Common myeloid progenitor, CD34-positive (primary cell): ENCODE measurements at regions not wholly inside any gene's neighbourhood (a gene's known extent, or its start where the extent isn't known, plus 50 kb on each side); places are given as distances from the start of the nearest gene placed in this dataset.
"Not testable (repeated sequence)": the region's sequence is repeated elsewhere in the genome, so short reads cannot be mapped to it uniquely, and the experiment has no call there.

ENCODE experiments used
- CTCF ChIA-PET: fragments of 350-600 bp; sonication (Branson Sonifier 250); formaldehyde crosslinking; loops from one replicate; lab custom pipeline; 2021; ENCODE audit warnings: antibody characterized with exemption; lab: Charles Lee
- POLR2A ChIA-PET: fragments of 350-600 bp; sonication (Branson Sonifier 250); formaldehyde crosslinking; loops from one replicate; lab custom pipeline; 2021; ENCODE audit warnings: antibody characterized with exemption; lab: Charles Lee
- DNase-seq, 3 donors: peaks; one replicate each; pipeline versions ENCODE4 v3.0.0 to v3.0.0-alpha.2; 2013
- H3K27ac ChIP-seq, 2 experiments: 1 replicate in 1 of 2; 2 replicates in 1 of 2; pipeline ENCODE4 v1.7.0; 2013; ENCODE audit warnings: inconsistent platforms in 2 of 2, low read length in 2 of 2, mild to moderate bottlenecking in 2 of 2, low read depth in 1 of 2, moderate library complexity in 1 of 2; ENCODE audit not compliant: severe bottlenecking in 2 of 2, insufficient read depth in 1 of 2, poor library complexity in 1 of 2
- H3K27me3 ChIP-seq, 5 experiments: replicated peaks in 2 of 5; 1 replicate in 3 of 5; 2 replicates in 2 of 5; pipeline versions ENCODE4 v1.6.1 to v1.7.0; 2013; ENCODE audit warnings: low read length in 4 of 5, mild to moderate bottlenecking in 2 of 5, moderate library complexity in 2 of 5, inconsistent platforms in 1 of 5; ENCODE audit not compliant: insufficient read depth in 5 of 5, control insufficient read depth in 4 of 5
- H3K36me3 ChIP-seq, 4 experiments: 1 replicate in 2 of 4; 2 replicates in 2 of 4; pipeline versions ENCODE4 v1.6.1 to v1.7.0; 2013; ENCODE audit warnings: low read length in 3 of 4, control low read depth in 1 of 4, mild to moderate bottlenecking in 1 of 4; ENCODE audit not compliant: control insufficient read depth in 4 of 4, insufficient read depth in 4 of 4
- H3K4me1 ChIP-seq, 4 experiments: 1 replicate in 3 of 4; 2 replicates in 1 of 4; pipeline versions ENCODE4 v1.6.1 to v1.7.1; 2013; ENCODE audit warnings: low read length in 3 of 4, mild to moderate bottlenecking in 3 of 4, control low read depth in 1 of 4, inconsistent platforms in 1 of 4, moderate library complexity in 1 of 4; ENCODE audit not compliant: control insufficient read depth in 4 of 4, insufficient read depth in 4 of 4; ENCODE audit errors: control extremely low read depth in 1 of 4
- H3K4me3 ChIP-seq, 7 experiments: 1 replicate in 4 of 7; 2 replicates in 3 of 7; pipeline versions ENCODE4 v1.5.1 to v1.7.0; 2013; ENCODE audit warnings: mild to moderate bottlenecking in 7 of 7, low read length in 6 of 7, moderate library complexity in 6 of 7, inconsistent platforms in 2 of 7, low read depth in 2 of 7, control low read depth in 1 of 7; ENCODE audit not compliant: insufficient read depth in 4 of 7, control insufficient read depth in 1 of 7; ENCODE audit errors: extremely low read depth in 1 of 7
- H3K9me3 ChIP-seq, 5 experiments: 1 replicate in 4 of 5; 2 replicates in 1 of 5; pipeline versions ENCODE4 v1.6.1 to v1.7.1; 2013; ENCODE audit warnings: low read length in 4 of 5, mild to moderate bottlenecking in 2 of 5, inconsistent platforms in 1 of 5, low read depth in 1 of 5, moderate library complexity in 1 of 5; ENCODE audit not compliant: control insufficient read depth in 4 of 5, insufficient read depth in 2 of 5; ENCODE audit errors: control extremely low read depth in 1 of 5
- whole genome bisulfite sequencing: methylation state at CpG from one replicate; pipeline ENCODE4 v1.1.5; 2013; ENCODE audit not compliant: insufficient coverage; 5-methylcytosine and 5-hydroxymethylcytosine counted together

GRCh38 chrX:76774912-76775311 is 347.4 kb downstream of the MAGEE1 start:
- H3K27ac ChIP-seq, H3K4me3 ChIP-seq, DNase-seq, H3K9me3 ChIP-seq, H3K4me1 ChIP-seq, POLR2A ChIA-PET, H3K36me3 ChIP-seq, H3K27me3 ChIP-seq, CTCF ChIA-PET: not testable (repeated sequence)
- no CpG with 5 or more reads among the region's 3 CpGs for WGBS

- Histone ChIP-seq H3K4me1 (no peaks in the 10 kb centered on the region), H3K36me3 (no peaks in the 10 kb centered on the region), H3K4me3 (no peak overlapping the region), H3K27ac (no peak overlapping the region), H3K9me3 (peaks cover 0 to 2% (median 0%) of the 10 kb centered on the region in 5 experiments), H3K27me3 (no peaks in the 10 kb centered on the region)
- no peak for DNase-seq
- 72% methylated on average over 2 of the region's 2 CpGs for WGBS
- POLR2A ChIA-PET, result no interaction called here
- CTCF ChIA-PET, result no interaction called here
Observed at GRCh38 chrX:76796311-76796710, 368.8 kb downstream of the MAGEE1 start.

- H3K27me3 ChIP-seq, result no peaks in the 10 kb centered on the region
- 92% methylated on average over 2 of the region's 3 CpGs for WGBS
- CTCF ChIA-PET, result no interaction called here
- POLR2A ChIA-PET, result no interaction called here
- no peak for DNase-seq
- H3K36me3 ChIP-seq, result no peaks in the 10 kb centered on the region
- H3K9me3 ChIP-seq, result peaks cover 0 to 2% (median 0%) of the 10 kb centered on the region in 5 experiments
- no peaks in the 10 kb centered on the region for H3K4me1 ChIP-seq
- H3K4me3 ChIP-seq, result no peak overlapping the region
- no peak overlapping the region for H3K27ac ChIP-seq
Observed at GRCh38 chrX:76802708-76803107, 375.2 kb downstream of the MAGEE1 start.

GRCh38 chrX:76815754-76816153 is 388.2 kb downstream of the MAGEE1 start:
- no peaks in the 10 kb centered on the region for H3K9me3 ChIP-seq
- no peak for DNase-seq
- no peak overlapping the region for H3K27ac ChIP-seq
- H3K27me3 ChIP-seq, result no peaks in the 10 kb centered on the region
- no CpG with 5 or more reads among the region's 3 CpGs for WGBS
- H3K4me3 ChIP-seq, result no peak overlapping the region
- ChIA-PET POLR2A (no interaction called here), CTCF (no interaction called here)
- H3K36me3 ChIP-seq, result no peaks in the 10 kb centered on the region
- no peaks in the 10 kb centered on the region for H3K4me1 ChIP-seq

GRCh38 chrX:76817279-76817678 is 389.8 kb downstream of the MAGEE1 start:
- CTCF ChIA-PET, H3K4me3 ChIP-seq, H3K27me3 ChIP-seq: not testable (repeated sequence)

GRCh38 chrX:76821276-76821675 is 393.8 kb downstream of the MAGEE1 start:
- H3K27ac ChIP-seq, result no peak overlapping the region
- ChIA-PET CTCF (no interaction called here), POLR2A (no interaction called here)
- no peak overlapping the region for H3K4me3 ChIP-seq
- peaks cover 0 to 2% (median 0%) of the 10 kb centered on the region in 5 experiments for H3K9me3 ChIP-seq
- H3K36me3 ChIP-seq, result no peaks in the 10 kb centered on the region
- 100% methylated on average over 1 of the region's 1 CpG for WGBS
- DNase-seq, result no peak
- H3K27me3 ChIP-seq, result no peaks in the 10 kb centered on the region
- H3K4me1 ChIP-seq, result no peaks in the 10 kb centered on the region

More at GRCh38 chrX:76817279-76817678, 389.8 kb downstream of the MAGEE1 start:
- H3K9me3 ChIP-seq, DNase-seq, H3K4me1 ChIP-seq, H3K36me3 ChIP-seq, H3K27ac ChIP-seq, POLR2A ChIA-PET: not testable (repeated sequence)
- no CpG with 5 or more reads among the region's 1 CpG for WGBS

- no peaks in the 10 kb centered on the region for H3K36me3 ChIP-seq
- no peak for DNase-seq
- H3K27me3 ChIP-seq, result no peaks in the 10 kb centered on the region
- no peak overlapping the region for H3K27ac ChIP-seq
- H3K4me1 ChIP-seq, result no peaks in the 10 kb centered on the region
- H3K4me3 ChIP-seq, result no peak overlapping the region
- WGBS, result no CpG with 5 or more reads among the region's 1 CpG
- H3K9me3 ChIP-seq, result peaks cover 0 to 2% (median 0%) of the 10 kb centered on the region in 5 experiments
- ChIA-PET CTCF (no interaction called here), POLR2A (no interaction called here)
Observed at GRCh38 chrX:76827672-76828071, 400.2 kb downstream of the MAGEE1 start.
